SK-N-SH (cell line): ENCODE measurements at regions not wholly inside any gene's neighbourhood (a gene's known extent, or its start where the extent isn't known, plus 50 kb on each side); places are given as distances from the start of the nearest gene placed in this dataset.

ENCODE experiments used
- CTCF ChIA-PET: fragments of 300-600, 350-600 bp; formaldehyde crosslinking; extraction: SDS; loops from one replicate; lab custom pipeline; 2021; lab: Yijun Ruan, JAX
- POLR2A ChIA-PET: fragments of 350-600 bp; sonication (Branson Sonifier 250); formaldehyde crosslinking; extraction: SDS; loops from one replicate; lab custom pipeline; 2020; ENCODE audit warnings: antibody characterized with exemption, inconsistent platforms; lab: Yijun Ruan, JAX
- DNase-seq: peaks from one replicate; pipeline ENCODE4 v3.0.0; 2012
- H2AFZ ChIP-seq: fragments of 200-600 bp; sonication (generic); 2 replicates; pipeline ENCODE4 v1.8.1; 2016; ENCODE audit warnings: antibody characterized with exemption, mild to moderate bottlenecking, low read depth
- H3F3A ChIP-seq: fragments of 200-600 bp; sonication (generic); replicated peaks from 2 replicates; pipeline ENCODE3; 2016; ENCODE audit warnings: antibody characterized with exemption, mild to moderate bottlenecking; ENCODE audit not compliant: insufficient read depth
- H3K27ac ChIP-seq, 2 experiments: fragments of 200-500 bp in 1 of 2; fragments of 200-600 bp in 1 of 2; sonication (Bioruptor generic) in 1 of 2; sonication (generic), shearing (Covaris generic) in 1 of 2; 2 replicates each; pipeline versions ENCODE4 v1.5.1 to v1.6.1; 2014 to 2016; ENCODE audit warnings: low read depth in 2 of 2, inconsistent platforms in 1 of 2, low read length in 1 of 2, mild to moderate bottlenecking in 1 of 2, mixed read lengths in 1 of 2
- H3K27me3 ChIP-seq: fragments of 200-600 bp; sonication (generic), shearing (Covaris generic); 2 replicates; pipeline ENCODE4 v1.6.1; 2016; ENCODE audit warnings: mixed run types; ENCODE audit not compliant: insufficient read depth
- H3K36me3 ChIP-seq, 2 experiments: fragments of 200-500 bp in 1 of 2; fragments of 200-600 bp in 1 of 2; sonication (Bioruptor generic) in 1 of 2; sonication (generic) in 1 of 2; replicated peaks in 1 of 2; 2 replicates each; pipeline versions ENCODE3 to v1.5.1; 2014 to 2016; ENCODE audit warnings: low read length in 1 of 2, mild to moderate bottlenecking in 1 of 2; ENCODE audit not compliant: insufficient read depth in 2 of 2, control insufficient read depth in 1 of 2
- H3K4me1 ChIP-seq, 2 experiments: fragments of 200-500 bp in 1 of 2; fragments of 200-600 bp in 1 of 2; sonication (Bioruptor generic) in 1 of 2; sonication (generic), shearing (Covaris generic) in 1 of 2; 2 replicates each; pipeline versions ENCODE4 v1.5.1 to v1.6.1; 2014 to 2016; ENCODE audit warnings: low read depth in 1 of 2, low read length in 1 of 2, mixed run types in 1 of 2; ENCODE audit not compliant: insufficient read depth in 2 of 2, control insufficient read depth in 1 of 2
- H3K4me2 ChIP-seq: fragments of 200-600 bp; sonication (generic), shearing (Covaris generic); 2 replicates; pipeline ENCODE4 v1.6.1; 2017; ENCODE audit warnings: mixed run types
- H3K4me3 ChIP-seq, 2 experiments: fragments of 200-500 bp in 1 of 2; fragments of 200-600 bp in 1 of 2; sonication (Bioruptor generic) in 1 of 2; sonication (generic), shearing (Covaris generic) in 1 of 2; 2 replicates each; pipeline versions ENCODE4 v1.5.1 to v1.8.1; 2014 to 2016; ENCODE audit warnings: low read depth in 2 of 2, inconsistent platforms in 1 of 2, low read length in 1 of 2, mild to moderate bottlenecking in 1 of 2, mixed read lengths in 1 of 2, moderate library complexity in 1 of 2
- H3K79me2 ChIP-seq: fragments of 200-600 bp; sonication (generic); 2 replicates; pipeline ENCODE4 v1.8.1; 2017; ENCODE audit warnings: mild to moderate bottlenecking; ENCODE audit not compliant: insufficient read depth
- H3K9ac ChIP-seq: fragments of 200-600 bp; sonication (generic); 2 replicates; pipeline ENCODE4 v1.6.1; 2017; ENCODE audit warnings: mixed run types
- H3K9me2 ChIP-seq: fragments of 200-600 bp; sonication (generic); 2 replicates; pipeline ENCODE4 v1.6.1; 2017; ENCODE audit warnings: mixed run types
- H3K9me3 ChIP-seq: fragments of 200-600 bp; sonication (generic); 2 replicates; pipeline ENCODE4 v1.6.1; 2017; ENCODE audit warnings: mixed run types, mild to moderate bottlenecking, moderate library complexity
- H4K20me1 ChIP-seq: fragments of 200-600 bp; sonication (generic); 2 replicates; pipeline ENCODE4 v1.6.1; 2017; ENCODE audit warnings: mild to moderate bottlenecking, mixed run types; ENCODE audit not compliant: insufficient read depth
- ELF1 ChIP-seq: IDR thresholded peaks from 2 replicates; pipeline ENCODE4 v1.4.0; 2012
- EZH2phosphoT487 ChIP-seq: fragments of 200-600 bp; sonication (generic); IDR thresholded peaks from 2 replicates; pipeline ENCODE4 v1.6.1; 2017; ENCODE audit warnings: low read depth, mixed run types, mild to moderate bottlenecking, antibody characterized with exemption, moderate library complexity, borderline replicate concordance
- FOSL2 ChIP-seq: IDR thresholded peaks from 2 replicates; pipeline ENCODE4 v1.4.0; 2012; ENCODE audit warnings: low read depth, mild to moderate bottlenecking, moderate library complexity, borderline replicate concordance
- NFIC ChIP-seq: IDR thresholded peaks from 2 replicates; pipeline ENCODE4 v1.4.0; 2012; ENCODE audit warnings: borderline replicate concordance
- NRF1 ChIP-seq: IDR thresholded peaks from 2 replicates; pipeline ENCODE4 v1.6.1; 2012; ENCODE audit warnings: low read depth, mild to moderate bottlenecking, low read length
- RAD21 ChIP-seq: IDR thresholded peaks from 2 replicates; pipeline ENCODE4 v1.6.1; 2012; ENCODE audit warnings: mild to moderate bottlenecking, low read length
- RXRA ChIP-seq: IDR thresholded peaks from 2 replicates; pipeline ENCODE4 v1.4.0; 2012; ENCODE audit warnings: low read depth, mild to moderate bottlenecking, borderline replicate concordance
- SMC3 ChIP-seq: IDR thresholded peaks from 2 replicates; pipeline ENCODE4 v1.6.1; 2012; ENCODE audit warnings: low read depth, low read length, improper control_type of control experiment
- TAF1 ChIP-seq: IDR thresholded peaks from 2 replicates; pipeline ENCODE4 v1.6.1; 2012; ENCODE audit warnings: low read depth, mild to moderate bottlenecking, low read length, moderate library complexity, borderline replicate concordance
- WGBS: methylation state at CpG from one replicate; pipeline ENCODE4 v1.1.6; 2017; ENCODE audit warnings: low lambda C conversion rate; 5-methylcytosine and 5-hydroxymethylcytosine counted together
- TF ChIP-seq, protein P1 (sequence below): fragments of 200-600 bp; sonication (generic); IDR thresholded peaks from 2 replicates; pipeline ENCODE4 v1.6.1; 2017; ENCODE audit warnings: antibody characterized with exemption, mild to moderate bottlenecking, moderate library complexity
- TF ChIP-seq, protein P2 (sequence below): fragments of 150-350 bp; IDR thresholded peaks from 2 replicates; pipeline ENCODE4 v1.6.1; 2017; ENCODE audit warnings: antibody characterized with exemption, low read length, low read depth, borderline replicate concordance
- TF ChIP-seq, protein P3 (sequence below): IDR thresholded peaks from 2 replicates; pipeline ENCODE4; 2012
- TF ChIP-seq, protein P4 (sequence below): IDR thresholded peaks from 2 replicates; pipeline ENCODE4 v1.4.0; 2012; ENCODE audit warnings: low read depth, borderline replicate concordance

DNA sequence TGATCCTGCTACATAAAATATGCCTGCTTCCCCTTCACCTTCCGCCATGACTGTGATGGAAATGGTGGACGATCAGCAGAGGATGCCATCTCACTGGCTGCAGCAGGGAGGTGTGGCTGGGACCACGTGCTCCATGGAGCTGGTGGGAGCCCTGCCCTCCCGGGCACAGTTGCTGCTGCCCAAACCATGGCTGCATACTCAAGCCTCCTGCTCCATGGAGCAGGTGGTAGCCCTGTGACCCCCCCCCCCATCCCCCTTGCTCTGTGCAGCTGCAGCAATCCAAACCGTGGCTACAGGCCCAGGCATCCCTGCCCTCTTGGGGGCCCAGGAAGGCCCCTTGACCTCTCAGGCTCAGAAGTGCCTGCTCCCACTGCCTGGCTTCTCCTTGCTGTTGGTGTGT is 597.5 kb upstream of the LMO3 start:
- ChIA-PET CTCF (interaction anchor here (0.9 kb wide), 1 partner anchor 51 kb away, joined by 3 read pairs; no protein-coding TSS in a partner anchor), POLR2A (no interaction called here)
- Histone ChIP-seq H3K4me2 (no peak overlapping the region), H2AFZ (no peak overlapping the region), H3K4me1 (no peaks in the 10 kb centered on the region), H3K9ac (no peak overlapping the region), H3K27me3 (no peaks in the 10 kb centered on the region), H4K20me1 (no peaks in the 10 kb centered on the region), H3F3A (no peaks in the 10 kb centered on the region), H3K36me3 (no peaks in the 10 kb centered on the region), H3K9me2 (no peaks in the 10 kb centered on the region), H3K9me3 (no peaks in the 10 kb centered on the region), H3K79me2 (no peaks in the 10 kb centered on the region), H3K4me3 (no peak overlapping the region), H3K27ac (no peak overlapping the region)
- WGBS, result 28% methylated on average over 4 of the region's 5 CpGs
- DNase-seq, result no peak
- TF ChIP-seq RXRA (no peak), RAD21 (no peak), NRF1 (no peak), EZH2phosphoT487 (no peak), ELF1 (no peak), SMC3 (no peak)
- TF ChIP-seq, protein P1, sequence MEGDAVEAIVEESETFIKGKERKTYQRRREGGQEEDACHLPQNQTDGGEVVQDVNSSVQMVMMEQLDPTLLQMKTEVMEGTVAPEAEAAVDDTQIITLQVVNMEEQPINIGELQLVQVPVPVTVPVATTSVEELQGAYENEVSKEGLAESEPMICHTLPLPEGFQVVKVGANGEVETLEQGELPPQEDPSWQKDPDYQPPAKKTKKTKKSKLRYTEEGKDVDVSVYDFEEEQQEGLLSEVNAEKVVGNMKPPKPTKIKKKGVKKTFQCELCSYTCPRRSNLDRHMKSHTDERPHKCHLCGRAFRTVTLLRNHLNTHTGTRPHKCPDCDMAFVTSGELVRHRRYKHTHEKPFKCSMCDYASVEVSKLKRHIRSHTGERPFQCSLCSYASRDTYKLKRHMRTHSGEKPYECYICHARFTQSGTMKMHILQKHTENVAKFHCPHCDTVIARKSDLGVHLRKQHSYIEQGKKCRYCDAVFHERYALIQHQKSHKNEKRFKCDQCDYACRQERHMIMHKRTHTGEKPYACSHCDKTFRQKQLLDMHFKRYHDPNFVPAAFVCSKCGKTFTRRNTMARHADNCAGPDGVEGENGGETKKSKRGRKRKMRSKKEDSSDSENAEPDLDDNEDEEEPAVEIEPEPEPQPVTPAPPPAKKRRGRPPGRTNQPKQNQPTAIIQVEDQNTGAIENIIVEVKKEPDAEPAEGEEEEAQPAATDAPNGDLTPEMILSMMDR, result no peak
- TF ChIP-seq, protein P2, sequence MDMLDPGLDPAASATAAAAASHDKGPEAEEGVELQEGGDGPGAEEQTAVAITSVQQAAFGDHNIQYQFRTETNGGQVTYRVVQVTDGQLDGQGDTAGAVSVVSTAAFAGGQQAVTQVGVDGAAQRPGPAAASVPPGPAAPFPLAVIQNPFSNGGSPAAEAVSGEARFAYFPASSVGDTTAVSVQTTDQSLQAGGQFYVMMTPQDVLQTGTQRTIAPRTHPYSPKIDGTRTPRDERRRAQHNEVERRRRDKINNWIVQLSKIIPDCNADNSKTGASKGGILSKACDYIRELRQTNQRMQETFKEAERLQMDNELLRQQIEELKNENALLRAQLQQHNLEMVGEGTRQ, result no peak
- TF ChIP-seq, protein P3, sequence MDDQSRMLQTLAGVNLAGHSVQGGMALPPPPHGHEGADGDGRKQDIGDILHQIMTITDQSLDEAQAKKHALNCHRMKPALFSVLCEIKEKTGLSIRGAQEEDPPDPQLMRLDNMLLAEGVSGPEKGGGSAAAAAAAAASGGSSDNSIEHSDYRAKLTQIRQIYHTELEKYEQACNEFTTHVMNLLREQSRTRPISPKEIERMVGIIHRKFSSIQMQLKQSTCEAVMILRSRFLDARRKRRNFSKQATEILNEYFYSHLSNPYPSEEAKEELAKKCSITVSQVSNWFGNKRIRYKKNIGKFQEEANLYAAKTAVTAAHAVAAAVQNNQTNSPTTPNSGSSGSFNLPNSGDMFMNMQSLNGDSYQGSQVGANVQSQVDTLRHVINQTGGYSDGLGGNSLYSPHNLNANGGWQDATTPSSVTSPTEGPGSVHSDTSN, result no peak
- TF ChIP-seq, protein P4, sequence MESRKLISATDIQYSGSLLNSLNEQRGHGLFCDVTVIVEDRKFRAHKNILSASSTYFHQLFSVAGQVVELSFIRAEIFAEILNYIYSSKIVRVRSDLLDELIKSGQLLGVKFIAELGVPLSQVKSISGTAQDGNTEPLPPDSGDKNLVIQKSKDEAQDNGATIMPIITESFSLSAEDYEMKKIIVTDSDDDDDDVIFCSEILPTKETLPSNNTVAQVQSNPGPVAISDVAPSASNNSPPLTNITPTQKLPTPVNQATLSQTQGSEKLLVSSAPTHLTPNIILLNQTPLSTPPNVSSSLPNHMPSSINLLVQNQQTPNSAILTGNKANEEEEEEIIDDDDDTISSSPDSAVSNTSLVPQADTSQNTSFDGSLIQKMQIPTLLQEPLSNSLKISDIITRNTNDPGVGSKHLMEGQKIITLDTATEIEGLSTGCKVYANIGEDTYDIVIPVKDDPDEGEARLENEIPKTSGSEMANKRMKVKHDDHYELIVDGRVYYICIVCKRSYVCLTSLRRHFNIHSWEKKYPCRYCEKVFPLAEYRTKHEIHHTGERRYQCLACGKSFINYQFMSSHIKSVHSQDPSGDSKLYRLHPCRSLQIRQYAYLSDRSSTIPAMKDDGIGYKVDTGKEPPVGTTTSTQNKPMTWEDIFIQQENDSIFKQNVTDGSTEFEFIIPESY, result no peak

DNA sequence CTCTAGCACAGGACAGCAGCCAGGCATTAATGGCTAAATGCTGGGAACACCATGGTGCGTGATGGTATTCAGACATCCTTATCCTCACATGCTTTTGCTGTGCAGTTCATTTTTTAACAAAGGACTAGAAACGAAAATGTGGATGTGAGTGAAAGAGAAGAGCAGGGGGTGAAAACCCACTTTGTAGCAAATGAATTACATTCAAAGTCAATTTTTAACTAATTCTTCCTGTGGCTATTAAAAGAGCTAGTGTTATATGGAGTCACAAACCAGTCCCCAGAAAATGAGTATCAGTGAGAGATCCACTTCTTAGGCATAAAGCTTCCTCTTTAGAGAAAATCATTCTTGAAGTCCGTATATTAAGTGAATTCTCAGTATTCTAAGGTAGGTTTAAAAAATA is 592.0 kb upstream of the LMO3 start:
- H3K27me3 ChIP-seq, result no peaks in the 10 kb centered on the region
- no peak overlapping the region for H3K4me3 ChIP-seq
- CTCF ChIA-PET, result no interaction called here
- no peak for TF ChIP-seq FOSL2
- TF ChIP-seq, protein P4, result no peak
- no peak for TF ChIP-seq NFIC
- TF ChIP-seq RXRA, result no peak
- no peak for TF ChIP-seq TAF1
- H3K4me2 ChIP-seq, result no peak overlapping the region
- 9% methylated on average over 3 of the region's 3 CpGs for WGBS
- no peaks in the 10 kb centered on the region for H3K9me3 ChIP-seq
- no peaks in the 10 kb centered on the region for H3K36me3 ChIP-seq
- H3K9ac ChIP-seq, result no peak overlapping the region
- DNase-seq, result no peak
- H3F3A ChIP-seq, result no peaks in the 10 kb centered on the region
- H3K9me2 ChIP-seq, result no peaks in the 10 kb centered on the region
- no peak overlapping the region for H2AFZ ChIP-seq
- H3K4me1 ChIP-seq, result no peaks in the 10 kb centered on the region
- POLR2A ChIA-PET, result no interaction called here
- H4K20me1 ChIP-seq, result no peaks in the 10 kb centered on the region
- no peaks in the 10 kb centered on the region for H3K79me2 ChIP-seq
- no peak overlapping the region for H3K27ac ChIP-seq
